ENCODE measurements at regions not wholly inside any gene's neighbourhood (a gene's known extent, or its start where the extent isn't known, plus 50 kb on each side); places are given as distances from the start of the nearest gene placed in this dataset.

DNA sequence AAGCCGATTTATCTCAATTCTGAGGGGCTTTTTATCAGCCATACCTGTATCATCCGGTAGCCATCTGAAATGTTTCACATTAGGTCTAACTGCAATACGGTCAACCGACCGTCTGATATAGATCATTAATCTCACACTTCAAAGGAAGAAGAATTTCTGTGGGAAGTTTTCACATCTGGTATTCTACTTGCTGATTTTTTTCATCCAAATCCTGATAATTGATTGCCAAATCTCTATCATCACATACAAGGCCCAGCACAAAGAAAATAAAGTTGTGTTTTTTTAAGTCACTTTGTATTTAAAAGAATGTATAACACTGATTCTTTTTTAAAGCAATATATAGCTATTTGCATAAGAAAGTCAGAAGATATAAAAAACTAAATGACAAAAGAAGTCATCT lies 132.3 kb downstream of the DKK1 start:
- no peak overlapping the region for H3K23ac ChIP-seq (ENCODE audit: insufficient read length, low read depth, low read length)
- no peak overlapping the region for H3K4me3 Mint-ChIP-seq
- no peak overlapping the region for H4K5ac ChIP-seq (ENCODE audit: insufficient read length, low read depth, low read length)
- H3K27me3 ChIP-seq (ENCODE audit: insufficient read depth, low read length): no peaks in the 10 kb centered on the region
- H3K9me3 ChIP-seq (ENCODE audit: control insufficient read depth, low read depth, low read length): no peaks in the 10 kb centered on the region
- H3K4me2 ChIP-seq (ENCODE audit: insufficient read depth, insufficient read length, low read length): no peak overlapping the region
- no peak overlapping the region for H3K56ac ChIP-seq (ENCODE audit: insufficient read length, low read depth, low read length)
- no peaks in the 10 kb centered on the region for H3K79me2 ChIP-seq (ENCODE audit: insufficient read depth, low read length)
- no peak overlapping the region for H3K9ac ChIP-seq (ENCODE audit: extremely low read depth, insufficient read length, low read length)
- no CpG with 5 or more reads among the region's 5 CpGs for WGBS (ENCODE audit: extremely low coverage, insufficient read length, low lambda C conversion rate)
- no peak overlapping the region for H3K18ac ChIP-seq (ENCODE audit: insufficient read length, low read depth, low read length)
- no peak overlapping the region for H4K91ac ChIP-seq (ENCODE audit: insufficient read length, low read depth, low read length)
- H3K27me3 Mint-ChIP-seq (ENCODE audit: low read depth): no peaks in the 10 kb centered on the region
- no peak overlapping the region for H2AK5ac ChIP-seq (ENCODE audit: insufficient read length, low read length)
- H3K9me3 Mint-ChIP-seq: no peaks in the 10 kb centered on the region
- no peak overlapping the region for H3K27ac Mint-ChIP-seq
- H2BK5ac ChIP-seq (ENCODE audit: insufficient read length, low read length): no peak overlapping the region
- no peak overlapping the region for H3T11ph ChIP-seq (ENCODE audit: low read length)
- H3K36me3 Mint-ChIP-seq (ENCODE audit: insufficient read depth in 1 of 3, low read depth in 3 of 3): no peaks in the 10 kb centered on the region
- no peaks in the 10 kb centered on the region for H4K20me1 ChIP-seq (ENCODE audit: control insufficient read depth, insufficient read depth, insufficient read length)
- H3K14ac ChIP-seq (ENCODE audit: insufficient read depth, low read length): no peak overlapping the region
- H3K4ac ChIP-seq (ENCODE audit: low read depth, low read length): no peak overlapping the region
- no peak overlapping the region for H2BK20ac ChIP-seq (ENCODE audit: low read depth, low read length, poor library complexity, severe bottlenecking)
- no peaks in the 10 kb centered on the region; the same call in 1 of the 2 replicates for H3K4me1 ChIP-seq (ENCODE audit: insufficient read depth, low read length)
- H3K23me2 ChIP-seq (ENCODE audit: insufficient read length, low read depth, low read length, poor library complexity, severe bottlenecking): no peaks in the 10 kb centered on the region
- H3K79me1 ChIP-seq (ENCODE audit: insufficient read depth, low read depth, low read length, poor library complexity, severe bottlenecking): no peaks in the 10 kb centered on the region
- TF ChIP-seq, protein P1, sequence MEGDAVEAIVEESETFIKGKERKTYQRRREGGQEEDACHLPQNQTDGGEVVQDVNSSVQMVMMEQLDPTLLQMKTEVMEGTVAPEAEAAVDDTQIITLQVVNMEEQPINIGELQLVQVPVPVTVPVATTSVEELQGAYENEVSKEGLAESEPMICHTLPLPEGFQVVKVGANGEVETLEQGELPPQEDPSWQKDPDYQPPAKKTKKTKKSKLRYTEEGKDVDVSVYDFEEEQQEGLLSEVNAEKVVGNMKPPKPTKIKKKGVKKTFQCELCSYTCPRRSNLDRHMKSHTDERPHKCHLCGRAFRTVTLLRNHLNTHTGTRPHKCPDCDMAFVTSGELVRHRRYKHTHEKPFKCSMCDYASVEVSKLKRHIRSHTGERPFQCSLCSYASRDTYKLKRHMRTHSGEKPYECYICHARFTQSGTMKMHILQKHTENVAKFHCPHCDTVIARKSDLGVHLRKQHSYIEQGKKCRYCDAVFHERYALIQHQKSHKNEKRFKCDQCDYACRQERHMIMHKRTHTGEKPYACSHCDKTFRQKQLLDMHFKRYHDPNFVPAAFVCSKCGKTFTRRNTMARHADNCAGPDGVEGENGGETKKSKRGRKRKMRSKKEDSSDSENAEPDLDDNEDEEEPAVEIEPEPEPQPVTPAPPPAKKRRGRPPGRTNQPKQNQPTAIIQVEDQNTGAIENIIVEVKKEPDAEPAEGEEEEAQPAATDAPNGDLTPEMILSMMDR (conservative IDR thresholded peaks at IDR 0.05): no peak
- no peak overlapping the region for H2BK15ac ChIP-seq (ENCODE audit: low read depth, low read length)
- H3K4me1 Mint-ChIP-seq: peaks cover 17 to 20% of the 10 kb centered on the region in 2 experiments
- no peak overlapping the region for H2BK12ac ChIP-seq (ENCODE audit: insufficient read length, low read depth, low read length)
- H3K27ac ChIP-seq (ENCODE audit: insufficient read length, low read depth, low read length): no peak overlapping the region
- no peak overlapping the region for H2AFZ ChIP-seq (ENCODE audit: low read length)
- no peak for DNase-seq
- no peak overlapping the region for H2BK120ac ChIP-seq (ENCODE audit: low read depth, low read length, poor library complexity, severe bottlenecking)
- no peak overlapping the region for H4K8ac ChIP-seq (replicated peaks; ENCODE audit: insufficient read length, low read depth, low read length)
